Neural progenitor cell (in vitro differentiated cells): ENCODE measurements at regions not wholly inside any gene's neighbourhood (a gene's known extent, or its start where the extent isn't known, plus 50 kb on each side); places are given as distances from the start of the nearest gene placed in this dataset.

ENCODE experiments used
- DNase-seq: peaks from one replicate; pipeline ENCODE4 v3.0.0-alpha.2; 2016; ENCODE audit warnings: low spot score
- H2AFZ ChIP-seq: fragments of 200-600 bp; sonication (generic); replicated peaks from 2 replicates; pipeline ENCODE4 v1.6.1; 2016; ENCODE audit warnings: antibody characterized with exemption
- H3F3A ChIP-seq: fragments of 200-600 bp; sonication (generic); 2 replicates; pipeline ENCODE4 v1.6.1; 2016; ENCODE audit warnings: antibody characterized with exemption, low read depth
- H3K27ac ChIP-seq: fragments of 200-600 bp; sonication (generic); 2 replicates; pipeline ENCODE4 v1.5.1; 2016; ENCODE audit warnings: mild to moderate bottlenecking
- H3K27me3 ChIP-seq: fragments of 200-600 bp; sonication (generic); 2 replicates; pipeline ENCODE4 v1.6.1; 2016; ENCODE audit warnings: mild to moderate bottlenecking, moderate library complexity
- H3K36me3 ChIP-seq: fragments of 200-600 bp; sonication (generic); 2 replicates; pipeline ENCODE4 v1.5.1; 2016
- H3K4me1 ChIP-seq: fragments of 200-600 bp; sonication (generic); 2 replicates; pipeline ENCODE4 v1.6.1; 2016; ENCODE audit warnings: mixed run types
- H3K4me2 ChIP-seq: fragments of 200-600 bp; sonication (generic); 2 replicates; pipeline ENCODE4 v1.6.1; 2016
- H3K4me3 ChIP-seq: fragments of 200-600 bp; sonication (generic); 2 replicates; pipeline ENCODE4 v1.5.1; 2016
- H3K79me2 ChIP-seq: fragments of 200-600 bp; sonication (generic); 2 replicates; pipeline ENCODE4 v1.6.1; 2016; ENCODE audit warnings: low read depth
- H3K9ac ChIP-seq: fragments of 200-600 bp; sonication (generic); 2 replicates; pipeline ENCODE4 v1.6.1; 2016
- H3K9me3 ChIP-seq: fragments of 200-600 bp; sonication (generic); 2 replicates; pipeline ENCODE4 v1.5.1; 2016; ENCODE audit warnings: low read depth
- H4K20me1 ChIP-seq: fragments of 200-600 bp; sonication (generic); 2 replicates; pipeline ENCODE4 v1.6.1; 2016; ENCODE audit warnings: low read depth
- H3K27ac Mint-ChIP-seq: 3 replicates; pipeline ENCODE4 v1.8.0; 2021; ENCODE audit warnings: mixed read lengths
- H3K27me3 Mint-ChIP-seq: 2 replicates; pipeline ENCODE4 v1.8.0; 2022; ENCODE audit warnings: low read depth, mild to moderate bottlenecking, inconsistent platforms, moderate library complexity, mixed read lengths; ENCODE audit not compliant: insufficient read depth
- H3K36me3 Mint-ChIP-seq: 3 replicates; pipeline ENCODE4 v1.8.0; 2021; ENCODE audit warnings: mixed read lengths
- H3K4me1 Mint-ChIP-seq: 3 replicates; pipeline ENCODE4 v1.8.0; 2021; ENCODE audit warnings: mixed read lengths
- H3K4me3 Mint-ChIP-seq: 3 replicates; pipeline ENCODE4 v1.8.0; 2021; ENCODE audit warnings: mild to moderate bottlenecking, moderate library complexity, mixed read lengths
- H3K9me3 Mint-ChIP-seq: 3 replicates; pipeline ENCODE4 v1.8.0; 2020; ENCODE audit warnings: mixed read lengths
- EZH2 ChIP-seq: fragments of 200-600 bp; sonication (generic); IDR thresholded peaks from 2 replicates; pipeline ENCODE4 v1.6.1; 2017; ENCODE audit warnings: antibody characterized with exemption, mild to moderate bottlenecking, moderate library complexity
- EZH2phosphoT487 ChIP-seq: fragments of 200-600 bp; sonication (generic); IDR thresholded peaks from 2 replicates; pipeline ENCODE4 v1.6.1; 2017; ENCODE audit warnings: antibody characterized with exemption
- TF ChIP-seq, protein P1 (sequence below): fragments of 200-600 bp; sonication (generic); IDR thresholded peaks from 2 replicates; pipeline ENCODE4 v1.5.1; 2017; ENCODE audit warnings: antibody characterized with exemption, mild to moderate bottlenecking

DNA sequence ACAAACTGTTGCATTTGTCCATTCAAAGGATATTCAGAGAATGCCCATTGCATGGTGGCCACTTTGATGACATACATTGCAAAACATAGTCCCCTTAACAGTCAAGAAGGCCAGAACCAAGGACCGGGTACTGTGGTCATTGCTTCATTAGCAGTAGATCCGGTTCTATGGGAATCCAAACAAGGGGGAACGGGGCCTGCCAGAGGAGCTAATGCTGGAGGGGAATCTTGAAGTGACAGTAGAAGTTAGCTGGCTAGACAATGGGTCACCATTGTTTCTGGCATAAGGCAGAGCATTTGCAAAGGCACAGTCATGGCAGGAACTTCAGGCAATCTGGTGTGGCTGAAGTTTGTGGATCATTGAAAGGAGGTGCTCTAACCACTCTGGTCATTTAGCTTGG is 279.7 kb downstream of the SS18 start:
- no peak overlapping the region for H3K27ac ChIP-seq
- H3K4me3 Mint-ChIP-seq: no peak overlapping the region
- H3K9me3 Mint-ChIP-seq: no peaks in the 10 kb centered on the region
- H3K27me3 Mint-ChIP-seq: no peaks in the 10 kb centered on the region
- no peak for DNase-seq
- no peak overlapping the region for H3K4me3 ChIP-seq
- no peaks in the 10 kb centered on the region for H3K36me3 Mint-ChIP-seq
- no peaks in the 10 kb centered on the region for H3K9me3 ChIP-seq
- H3K4me2 ChIP-seq: no peak overlapping the region
- no peak overlapping the region for H3K9ac ChIP-seq
- no peaks in the 10 kb centered on the region for H3K36me3 ChIP-seq
- no peak overlapping the region for H3K27ac Mint-ChIP-seq
- H3K4me1 ChIP-seq: peaks cover 3% of the 10 kb centered on the region
- TF ChIP-seq EZH2 (no peak), EZH2phosphoT487 (no peak)
- TF ChIP-seq, protein P1, sequence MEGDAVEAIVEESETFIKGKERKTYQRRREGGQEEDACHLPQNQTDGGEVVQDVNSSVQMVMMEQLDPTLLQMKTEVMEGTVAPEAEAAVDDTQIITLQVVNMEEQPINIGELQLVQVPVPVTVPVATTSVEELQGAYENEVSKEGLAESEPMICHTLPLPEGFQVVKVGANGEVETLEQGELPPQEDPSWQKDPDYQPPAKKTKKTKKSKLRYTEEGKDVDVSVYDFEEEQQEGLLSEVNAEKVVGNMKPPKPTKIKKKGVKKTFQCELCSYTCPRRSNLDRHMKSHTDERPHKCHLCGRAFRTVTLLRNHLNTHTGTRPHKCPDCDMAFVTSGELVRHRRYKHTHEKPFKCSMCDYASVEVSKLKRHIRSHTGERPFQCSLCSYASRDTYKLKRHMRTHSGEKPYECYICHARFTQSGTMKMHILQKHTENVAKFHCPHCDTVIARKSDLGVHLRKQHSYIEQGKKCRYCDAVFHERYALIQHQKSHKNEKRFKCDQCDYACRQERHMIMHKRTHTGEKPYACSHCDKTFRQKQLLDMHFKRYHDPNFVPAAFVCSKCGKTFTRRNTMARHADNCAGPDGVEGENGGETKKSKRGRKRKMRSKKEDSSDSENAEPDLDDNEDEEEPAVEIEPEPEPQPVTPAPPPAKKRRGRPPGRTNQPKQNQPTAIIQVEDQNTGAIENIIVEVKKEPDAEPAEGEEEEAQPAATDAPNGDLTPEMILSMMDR: no peak
- no peaks in the 10 kb centered on the region for H3F3A ChIP-seq
- H2AFZ ChIP-seq: no peak overlapping the region
- H4K20me1 ChIP-seq: no peaks in the 10 kb centered on the region
- peaks cover 25% of the 10 kb centered on the region for H3K4me1 Mint-ChIP-seq
- H3K27me3 ChIP-seq: no peaks in the 10 kb centered on the region
- H3K79me2 ChIP-seq: no peaks in the 10 kb centered on the region

DNA sequence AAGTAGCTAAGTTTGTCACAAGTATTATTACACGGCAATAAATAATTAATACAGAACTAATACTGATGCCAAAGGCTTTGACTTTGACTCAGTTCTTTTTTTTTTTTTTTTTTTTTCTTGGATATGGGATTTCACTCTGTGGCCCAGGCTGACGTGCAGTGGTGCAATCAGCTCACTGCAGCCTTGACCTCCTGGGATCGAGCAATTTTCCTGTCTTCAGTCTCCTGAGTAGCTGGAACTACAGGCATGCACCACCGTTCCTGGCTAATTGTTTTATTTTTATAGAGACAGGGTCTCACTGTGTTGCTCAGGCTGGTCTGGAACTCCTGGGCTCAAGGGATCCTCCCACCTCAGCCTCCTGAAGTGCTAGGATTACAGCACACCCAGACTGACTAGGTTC is 284.5 kb downstream of the SS18 start:
- no peaks in the 10 kb centered on the region for H3K4me1 ChIP-seq
- H3K27me3 Mint-ChIP-seq: peaks cover 2% of the 10 kb centered on the region
- TF ChIP-seq EZH2: no peak
- TF ChIP-seq, protein P1: no peak
- TF ChIP-seq EZH2phosphoT487: no peak

DNA sequence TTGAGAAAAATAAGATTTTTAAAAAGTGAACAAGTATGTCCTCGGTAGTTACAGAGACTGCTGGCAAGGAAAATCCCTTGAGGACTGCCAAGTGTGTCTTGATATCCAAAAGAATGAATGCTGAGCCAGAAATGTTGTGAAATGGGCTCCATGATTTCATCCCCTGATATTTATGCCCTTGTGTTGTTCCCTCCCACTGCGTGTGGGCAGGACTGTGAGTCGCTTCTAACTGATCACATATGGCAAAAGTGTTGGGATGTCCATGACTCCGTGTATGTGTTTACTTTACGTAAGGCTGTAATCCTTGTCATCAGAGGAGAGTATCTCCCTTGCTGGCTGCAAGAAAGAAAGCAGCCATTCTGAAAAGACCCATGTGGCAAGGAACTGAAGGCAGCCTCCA is 285.1 kb downstream of the SS18 start:
- Histone ChIP-seq H2AFZ (no peak overlapping the region), H3K36me3 (no peaks in the 10 kb centered on the region), H3K9ac (no peak overlapping the region), H3F3A (no peaks in the 10 kb centered on the region), H3K4me1 (no peaks in the 10 kb centered on the region), H3K27ac (no peak overlapping the region), H3K27me3 (no peaks in the 10 kb centered on the region), H3K79me2 (no peaks in the 10 kb centered on the region), H3K9me3 (no peaks in the 10 kb centered on the region), H4K20me1 (no peaks in the 10 kb centered on the region), H3K4me2 (no peak overlapping the region), H3K4me3 (no peak overlapping the region)
- peaks cover 2% of the 10 kb centered on the region for H3K27me3 Mint-ChIP-seq
- H3K27ac Mint-ChIP-seq: no peak overlapping the region
- H3K36me3 Mint-ChIP-seq: no peaks in the 10 kb centered on the region
- H3K9me3 Mint-ChIP-seq: no peaks in the 10 kb centered on the region
- no peak for TF ChIP-seq EZH2phosphoT487
- H3K4me3 Mint-ChIP-seq: no peak overlapping the region
- no peak for DNase-seq
- H3K4me1 Mint-ChIP-seq: no peaks in the 10 kb centered on the region

More for the DNA sequence above, 284.5 kb downstream of the SS18 start:
- Histone ChIP-seq H3K27me3 (no peaks in the 10 kb centered on the region), H3F3A (no peaks in the 10 kb centered on the region), H3K4me2 (no peak overlapping the region), H2AFZ (no peak overlapping the region), H3K27ac (no peak overlapping the region), H3K9ac (no peak overlapping the region), H3K4me3 (no peak overlapping the region), H3K79me2 (no peaks in the 10 kb centered on the region), H3K36me3 (no peaks in the 10 kb centered on the region), H4K20me1 (no peaks in the 10 kb centered on the region), H3K9me3 (no peaks in the 10 kb centered on the region)
- Mint-ChIP-seq H3K9me3 (no peaks in the 10 kb centered on the region), H3K36me3 (no peaks in the 10 kb centered on the region), H3K4me3 (no peak overlapping the region), H3K4me1 (no peaks in the 10 kb centered on the region), H3K27ac (no peak overlapping the region)
- no peak for DNase-seq

DNA sequence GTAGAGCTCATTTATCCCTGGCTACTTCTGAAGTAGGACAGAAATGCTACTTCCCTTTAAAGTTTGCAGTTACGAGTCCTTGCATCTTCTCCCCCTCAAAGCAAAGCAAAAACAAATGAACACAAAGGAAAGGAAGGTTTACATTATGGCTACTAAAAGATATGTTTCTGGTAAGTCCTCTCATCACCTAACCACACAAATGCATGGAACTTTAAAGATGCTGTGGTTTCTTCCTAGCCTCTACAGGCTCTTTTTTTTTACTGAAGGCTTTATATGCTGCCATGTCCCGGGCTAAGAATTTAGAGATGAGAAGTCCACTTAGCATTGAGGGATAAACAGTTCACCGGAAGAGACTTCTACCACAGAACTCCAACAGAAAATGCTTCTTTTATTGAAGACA is 291.2 kb downstream of the SS18 start:
- no peaks in the 10 kb centered on the region for H3F3A ChIP-seq
- DNase-seq: no peak
- no peak overlapping the region for H3K4me3 ChIP-seq
- peaks cover 10% of the 10 kb centered on the region for H3K4me1 ChIP-seq
- H3K9me3 Mint-ChIP-seq: no peaks in the 10 kb centered on the region
- no peak overlapping the region for H2AFZ ChIP-seq
- H3K36me3 ChIP-seq: no peaks in the 10 kb centered on the region
- H3K4me2 ChIP-seq: no peak overlapping the region
- no peaks in the 10 kb centered on the region for H4K20me1 ChIP-seq
- H3K4me3 Mint-ChIP-seq: no peak overlapping the region
- no peaks in the 10 kb centered on the region for H3K27me3 ChIP-seq
- TF ChIP-seq, protein P1: no peak
- TF ChIP-seq EZH2 (no peak), EZH2phosphoT487 (no peak)
- no peak overlapping the region for H3K9ac ChIP-seq
- H3K27ac ChIP-seq: no peak overlapping the region
- no peak overlapping the region for H3K27ac Mint-ChIP-seq
- H3K9me3 ChIP-seq: no peaks in the 10 kb centered on the region
- H3K27me3 Mint-ChIP-seq: peaks cover 6% of the 10 kb centered on the region
- peaks cover 11% of the 10 kb centered on the region for H3K4me1 Mint-ChIP-seq
- no peaks in the 10 kb centered on the region for H3K36me3 Mint-ChIP-seq
- H3K79me2 ChIP-seq: no peaks in the 10 kb centered on the region
